Epidermal melanocyte (primary cell): ENCODE measurements at regions not wholly inside any gene's neighbourhood (a gene's known extent, or its start where the extent isn't known, plus 50 kb on each side); places are given as distances from the start of the nearest gene placed in this dataset.
"Not testable (repeated sequence)": the region's sequence is repeated elsewhere in the genome, so short reads cannot be mapped to it uniquely, and the experiment has no call there.

Experiments
- DNase-seq: peaks from one replicate; pipeline ENCODE4 v3.0.0; 2011; ENCODE audit warnings: low spot score; ENCODE audit not compliant: insufficient read length

DNA sequence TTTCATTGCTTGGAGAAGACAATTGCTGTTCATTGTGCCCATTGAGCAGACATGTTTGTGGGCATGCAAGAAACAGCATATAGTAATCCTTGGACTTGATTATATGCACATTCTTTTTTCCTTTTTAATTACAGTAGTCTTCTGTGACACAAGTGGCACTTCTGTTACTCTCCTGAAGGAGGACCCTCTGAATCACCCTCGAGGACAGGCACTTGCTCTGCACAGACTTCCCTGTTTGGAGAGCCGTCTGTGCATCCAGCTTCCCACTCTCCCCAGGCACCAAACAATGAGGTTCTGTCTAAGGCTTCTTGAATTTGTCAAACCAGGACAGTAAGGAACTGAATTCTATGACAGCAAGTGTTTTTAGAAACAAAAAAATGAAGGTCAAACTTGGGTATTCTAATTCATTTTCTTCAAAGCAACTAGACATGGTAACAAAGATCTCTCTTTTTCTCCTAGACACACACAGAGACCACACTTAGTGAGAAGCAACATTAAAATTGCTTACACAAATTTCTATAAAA lies 844.6 kb upstream of the ID2 start:
- no peak for DNase-seq

DNA sequence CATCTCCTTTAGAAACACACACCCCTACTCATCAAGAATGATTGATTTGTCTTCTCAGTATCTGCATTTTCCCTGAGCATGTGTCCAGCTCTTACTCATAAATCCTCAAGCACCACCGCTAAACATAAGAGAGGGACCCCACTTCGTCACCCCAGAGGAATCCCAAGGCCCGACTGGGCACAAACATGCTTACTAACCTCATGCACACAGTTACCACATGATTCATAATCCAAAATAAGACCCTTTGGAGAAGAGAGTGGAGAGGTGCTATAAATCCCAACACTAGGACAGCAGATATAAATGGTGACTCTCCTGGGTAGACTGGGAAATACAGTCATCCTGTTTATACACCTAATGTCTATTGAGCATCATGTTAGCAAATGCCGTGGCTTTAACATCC lies 843.2 kb upstream of the ID2 start:
- DNase-seq = no peak

GRCh38 chr2:7840651-7841380 lies 841.0 kb upstream of the ID2 start:
- no peak for DNase-seq

DNA sequence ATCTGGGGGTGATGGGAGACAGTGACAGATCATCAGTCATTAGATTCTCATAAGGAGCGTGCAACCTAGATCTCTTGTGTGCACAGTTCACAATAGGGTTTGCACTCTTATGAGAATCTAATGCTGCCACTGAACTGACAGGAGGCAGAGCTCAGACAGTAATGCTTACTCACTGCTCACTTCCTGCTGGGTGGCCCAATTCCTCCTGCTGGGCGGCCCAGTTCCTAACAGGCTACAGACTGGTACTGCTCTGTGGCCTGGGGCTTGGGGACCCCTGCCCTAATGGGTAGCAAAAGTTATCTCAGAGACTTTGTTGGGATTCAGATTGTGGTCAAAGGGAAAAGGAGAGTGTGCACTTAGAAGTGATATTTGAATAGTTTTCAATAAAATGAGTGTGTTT lies 840.1 kb upstream of the ID2 start:
- no peak for DNase-seq

GRCh38 chr2:7844414-7844965 lies 837.4 kb upstream of the ID2 start:
- no peak for DNase-seq

- peak; percentile 48 for DNase-seq
Measured at GRCh38 chr2:7845332-7845731, 836.5 kb upstream of the ID2 start.

GRCh38 chr2:7846607-7847006 lies 835.2 kb upstream of the ID2 start:
- DNase-seq = no peak

DNA sequence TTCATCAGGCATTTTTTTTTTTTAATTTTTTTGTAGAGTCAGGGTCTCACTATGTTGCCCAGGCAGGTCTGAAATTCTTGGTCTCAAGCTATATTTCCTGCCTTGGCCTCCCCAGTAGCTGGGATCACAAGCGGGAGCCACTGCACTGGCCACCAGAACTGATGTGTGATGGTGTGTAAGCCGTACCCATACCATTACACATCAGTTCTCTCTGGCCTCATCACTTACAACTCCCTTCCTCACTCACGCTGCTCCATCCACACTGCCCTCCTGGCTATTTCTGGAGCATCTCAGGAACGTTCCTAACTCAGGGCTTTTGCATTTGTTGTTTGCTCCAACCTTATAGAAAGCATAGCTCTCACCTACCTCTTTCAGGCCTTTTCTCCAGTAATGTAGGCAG lies 834.5 kb upstream of the ID2 start:
- no peak for DNase-seq

DNA sequence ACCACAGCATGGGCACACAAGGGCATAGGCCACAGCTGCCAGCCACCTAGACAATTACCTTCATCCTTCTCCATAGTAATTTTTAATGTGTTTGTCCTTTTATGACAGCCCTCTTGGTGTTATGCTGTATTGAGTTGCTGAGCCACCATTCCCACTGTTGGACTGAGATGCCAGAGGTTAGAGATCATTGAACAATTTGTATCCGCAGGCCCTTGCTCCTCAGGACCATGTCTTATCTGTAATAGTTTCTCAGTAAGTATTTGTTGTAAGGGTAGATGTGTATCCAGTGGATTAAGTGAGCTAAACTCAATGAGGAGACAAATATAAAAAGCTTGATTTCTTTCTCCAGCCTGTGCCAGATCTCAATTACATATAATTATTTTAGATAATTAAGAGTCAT lies 832.8 kb upstream of the ID2 start:
- no peak for DNase-seq

- DNase-seq = no peak
Measured at GRCh38 chr2:7849531-7849930, 832.3 kb upstream of the ID2 start.

GRCh38 chr2:7852546-7852945 lies 829.3 kb upstream of the ID2 start:
- no peak for DNase-seq

DNA sequence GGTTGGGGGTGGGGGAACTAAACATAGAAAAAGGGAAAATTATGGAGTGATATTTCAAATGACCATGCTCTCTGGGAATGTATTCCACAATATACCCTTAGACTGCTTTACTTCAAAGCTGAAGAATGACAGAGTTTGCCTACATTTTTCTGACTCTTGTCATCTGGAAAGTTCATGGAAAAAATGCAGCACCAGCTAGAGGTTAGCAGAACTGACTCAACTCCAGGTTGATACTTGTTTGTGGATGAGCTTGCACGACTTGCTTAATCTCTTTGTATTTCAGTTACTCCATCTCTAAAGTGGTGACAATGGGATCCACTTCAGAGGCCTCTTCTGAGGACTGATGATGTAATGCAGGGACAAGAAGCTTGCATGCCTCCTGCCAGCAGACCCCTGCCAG lies 824.0 kb upstream of the ID2 start:
- DNase-seq = no peak

GRCh38 chr2:7858624-7859023 lies 823.2 kb upstream of the ID2 start:
- no peak for DNase-seq

DNA sequence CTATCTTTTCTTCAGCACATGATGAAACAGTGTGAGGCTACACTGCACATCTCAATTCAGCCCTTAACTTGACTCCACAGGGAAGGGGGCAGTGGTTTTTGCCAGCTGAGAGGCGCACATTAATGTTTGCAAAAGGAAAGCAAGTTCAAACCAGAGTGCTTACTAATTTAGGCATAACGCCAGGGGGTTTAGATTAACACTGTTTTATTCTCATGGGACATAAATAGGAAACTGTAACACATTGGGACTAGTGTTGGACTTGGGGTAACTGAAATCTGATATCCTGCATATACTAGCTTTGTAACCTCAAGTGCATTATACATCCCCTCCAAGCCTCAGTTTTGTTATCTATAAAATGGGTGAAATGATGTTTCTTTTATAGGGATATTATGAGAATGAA lies 821.2 kb upstream of the ID2 start:
- DNase-seq = no peak

GRCh38 chr2:7861910-7862702 lies 819.8 kb upstream of the ID2 start:
- DNase-seq = no peak

DNA sequence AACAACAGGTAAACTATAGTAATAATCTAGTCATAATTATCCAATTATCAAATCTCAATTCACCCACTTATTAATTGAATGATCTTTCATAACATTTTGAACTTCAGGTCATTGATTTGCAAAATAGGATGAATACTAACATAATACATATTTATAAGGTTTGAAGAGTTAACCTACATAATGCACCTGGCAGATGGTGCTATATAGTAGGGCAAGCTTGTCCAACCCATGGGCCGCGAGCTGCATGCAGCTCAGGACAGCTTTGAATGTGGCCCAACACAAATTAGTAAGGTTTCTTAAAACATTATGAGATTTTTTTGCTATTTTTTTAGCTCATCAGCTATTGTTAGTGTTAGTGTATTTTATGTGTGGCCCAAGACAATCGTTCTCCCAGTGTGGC lies 815.8 kb upstream of the ID2 start:
- DNase-seq = no peak

- DNase-seq = no peak
Measured at GRCh38 chr2:7866825-7867224, 815.0 kb upstream of the ID2 start.

- DNase-seq = no peak
Measured at GRCh38 chr2:7867867-7868266, 814.0 kb upstream of the ID2 start.

DNA sequence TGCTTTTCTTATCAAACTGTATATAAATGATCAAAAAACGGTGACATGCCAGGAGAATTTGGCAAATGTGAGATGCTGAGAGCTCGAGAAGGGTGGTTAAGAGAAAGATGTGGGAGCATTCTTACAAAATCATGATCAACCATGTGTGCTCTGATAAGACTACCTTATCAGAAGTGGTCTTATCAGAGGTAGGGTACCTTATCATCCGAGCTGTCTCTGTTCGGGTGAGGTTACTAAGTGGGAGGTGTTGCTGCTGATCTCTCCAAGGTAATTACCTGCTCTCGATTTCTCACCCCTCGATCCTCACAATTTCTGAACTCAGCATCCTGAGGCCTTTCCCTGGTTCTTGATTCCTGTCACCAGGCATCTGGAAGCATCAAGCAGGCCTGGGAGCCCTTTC lies 813.0 kb upstream of the ID2 start:
- DNase-seq = no peak

DNA sequence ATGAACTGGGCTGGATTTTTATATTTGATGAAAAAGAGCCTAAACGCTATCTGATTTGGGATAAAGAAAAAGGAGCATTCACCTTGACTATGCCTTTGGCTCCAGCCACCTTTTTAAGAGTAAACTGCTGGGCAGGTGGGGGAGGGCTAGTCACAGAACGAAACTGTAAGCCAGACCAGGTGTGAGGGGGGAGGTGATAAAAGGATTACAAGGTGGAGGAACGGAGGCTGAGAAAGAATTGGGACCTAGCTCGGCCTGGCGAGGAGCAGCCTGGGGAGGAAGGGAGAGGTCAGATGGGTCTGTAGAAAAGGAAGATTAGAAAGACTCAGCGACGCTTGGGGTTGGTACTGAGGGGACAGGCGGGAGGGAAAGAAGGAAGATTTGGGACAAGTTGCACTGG lies 805.4 kb upstream of the ID2 start:
- DNase-seq = not testable (repeated sequence)

- not testable (repeated sequence) for DNase-seq
Measured at GRCh38 chr2:7878266-7878665, 803.6 kb upstream of the ID2 start.

GRCh38 chr2:7878786-7879482 lies 802.9 kb upstream of the ID2 start:
- no peak for DNase-seq
